ENCODE measurements at regions not wholly inside any gene's neighbourhood (a gene's known extent, or its start where the extent isn't known, plus 50 kb on each side); places are given as distances from the start of the nearest gene placed in this dataset.
"Not testable (repeated sequence)": the region's sequence is repeated elsewhere in the genome, so short reads cannot be mapped to it uniquely, and the experiment has no call there.

GRCh38 chr7:79774150-79774549, 320.7 kb upstream of the MAGI2 start:
- no peak for DNase-seq

GRCh38 chr7:79770970-79771369, 317.5 kb upstream of the MAGI2 start:
- no peak for DNase-seq

GRCh38 chr7:79770063-79770462, 316.6 kb upstream of the MAGI2 start:
- no peak for DNase-seq

- not testable (repeated sequence) for DNase-seq
Observed at GRCh38 chr7:79767876-79768560, 314.6 kb upstream of the MAGI2 start.

GRCh38 chr7:79767192-79767591, 313.7 kb upstream of the MAGI2 start:
- DNase-seq, result not testable (repeated sequence)

- no peak for DNase-seq
Observed at GRCh38 chr7:79761876-79762429, 308.5 kb upstream of the MAGI2 start.

- DNase-seq, result not testable (repeated sequence)
Observed at GRCh38 chr7:79750941-79751340, 297.5 kb upstream of the MAGI2 start.

GRCh38 chr7:79749856-79750255, 296.4 kb upstream of the MAGI2 start:
- peak; percentile 64 for DNase-seq

GRCh38 chr7:79741684-79742083, 288.2 kb upstream of the MAGI2 start:
- DNase-seq, result no peak

- DNase-seq, result no peak
Observed at GRCh38 chr7:79740076-79740475, 286.6 kb upstream of the MAGI2 start.

GRCh38 chr7:79739036-79739709, 285.7 kb upstream of the MAGI2 start:
- DNase-seq, result not testable (repeated sequence)

GRCh38 chr7:79736418-79736817, 283.0 kb upstream of the MAGI2 start:
- no peak for DNase-seq

GRCh38 chr7:79735012-79735411, 281.5 kb upstream of the MAGI2 start:
- DNase-seq, result no peak

GRCh38 chr7:79734181-79734580, 280.7 kb upstream of the MAGI2 start:
- no peak for DNase-seq

GRCh38 chr7:79732535-79732934, 279.1 kb upstream of the MAGI2 start:
- DNase-seq, result no peak

- no peak for DNase-seq
Observed at GRCh38 chr7:79730971-79731370, 277.5 kb upstream of the MAGI2 start.

GRCh38 chr7:79723833-79724618, 270.6 kb upstream of the MAGI2 start:
- DNase-seq, result no peak

GRCh38 chr7:79722217-79722616, 268.8 kb upstream of the MAGI2 start:
- DNase-seq, result no peak

GRCh38 chr7:79719216-79719615, 265.7 kb upstream of the MAGI2 start:
- no peak for DNase-seq

- no peak for DNase-seq
Observed at GRCh38 chr7:79716329-79716728, 262.9 kb upstream of the MAGI2 start.

GRCh38 chr7:79714081-79714480, 260.6 kb upstream of the MAGI2 start:
- no peak for DNase-seq

GRCh38 chr7:79713276-79713675, 259.8 kb upstream of the MAGI2 start:
- DNase-seq, result no peak

GRCh38 chr7:79711660-79712059, 258.2 kb upstream of the MAGI2 start:
- no peak for DNase-seq

Measured in hematopoietic multipotent progenitor cell treated with erythropoietin and hydrocortisone succinate and interleukin-3 and kit ligand, for 4 days (in vitro differentiated cells).